OCI-LY1 (cell line): ENCODE measurements at regions not wholly inside any gene's neighbourhood (a gene's known extent, or its start where the extent isn't known, plus 50 kb on each side); places are given as distances from the start of the nearest gene placed in this dataset.
"Not testable (repeated sequence)": the region's sequence is repeated elsewhere in the genome, so short reads cannot be mapped to it uniquely, and the experiment has no call there.

Experiments
- CTCF ChIP-seq: fragments of 200-600 bp; sonication (generic), shearing (Covaris generic); IDR thresholded peaks from 2 replicates; pipeline ENCODE4 v1.5.1; 2017; ENCODE audit warnings: mild to moderate bottlenecking, antibody characterized with exemption, low read length, moderate library complexity, mixed read lengths
- EZH2 ChIP-seq: fragments of 200-600 bp; sonication (generic), shearing (Covaris generic); IDR thresholded peaks from 2 replicates; pipeline ENCODE4 v1.8.0; 2017; ENCODE audit warnings: borderline replicate concordance, mixed run types, mild to moderate bottlenecking, antibody characterized with exemption, low read length, moderate library complexity, mixed read lengths

GRCh38 chr7:70207-70606 lies 122.2 kb upstream of the FAM20C start:
- not testable (repeated sequence) for TF ChIP-seq CTCF, EZH2
